PC-9 (cell line): ENCODE measurements at regions not wholly inside any gene's neighbourhood (a gene's known extent, or its start where the extent isn't known, plus 50 kb on each side); places are given as distances from the start of the nearest gene placed in this dataset.

Source experiments
- EZH2 ChIP-seq: fragments of 200-600 bp; sonication (generic); IDR thresholded peaks from 2 replicates; pipeline ENCODE4 v1.8.0; 2017; ENCODE audit warnings: antibody characterized with exemption, low read depth
- TF ChIP-seq, protein P1 (sequence below): fragments of 200-600 bp; sonication (generic); conservative IDR thresholded peaks from 2 replicates; pipeline ENCODE4 v1.6.1; 2017; ENCODE audit warnings: mixed run types, antibody characterized with exemption, mild to moderate bottlenecking, moderate library complexity

DNA sequence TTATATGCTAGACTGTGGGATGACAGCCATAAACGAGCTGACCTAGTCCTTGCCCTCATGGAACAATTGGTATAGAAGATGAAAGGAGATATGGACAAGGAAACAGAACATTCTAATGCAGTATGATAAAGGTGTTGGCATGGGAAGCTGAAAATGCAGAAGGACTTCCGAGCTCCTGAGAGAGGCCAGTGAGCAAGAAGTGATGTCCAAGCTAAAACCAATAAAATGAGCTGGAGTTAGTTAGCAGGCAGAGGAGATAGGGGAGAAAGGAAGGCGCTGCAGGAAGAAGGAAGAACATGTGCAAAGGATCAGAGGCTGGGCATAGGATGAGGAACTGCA is 64.5 kb downstream of the BOD1L2 start:
- TF ChIP-seq, protein P1, sequence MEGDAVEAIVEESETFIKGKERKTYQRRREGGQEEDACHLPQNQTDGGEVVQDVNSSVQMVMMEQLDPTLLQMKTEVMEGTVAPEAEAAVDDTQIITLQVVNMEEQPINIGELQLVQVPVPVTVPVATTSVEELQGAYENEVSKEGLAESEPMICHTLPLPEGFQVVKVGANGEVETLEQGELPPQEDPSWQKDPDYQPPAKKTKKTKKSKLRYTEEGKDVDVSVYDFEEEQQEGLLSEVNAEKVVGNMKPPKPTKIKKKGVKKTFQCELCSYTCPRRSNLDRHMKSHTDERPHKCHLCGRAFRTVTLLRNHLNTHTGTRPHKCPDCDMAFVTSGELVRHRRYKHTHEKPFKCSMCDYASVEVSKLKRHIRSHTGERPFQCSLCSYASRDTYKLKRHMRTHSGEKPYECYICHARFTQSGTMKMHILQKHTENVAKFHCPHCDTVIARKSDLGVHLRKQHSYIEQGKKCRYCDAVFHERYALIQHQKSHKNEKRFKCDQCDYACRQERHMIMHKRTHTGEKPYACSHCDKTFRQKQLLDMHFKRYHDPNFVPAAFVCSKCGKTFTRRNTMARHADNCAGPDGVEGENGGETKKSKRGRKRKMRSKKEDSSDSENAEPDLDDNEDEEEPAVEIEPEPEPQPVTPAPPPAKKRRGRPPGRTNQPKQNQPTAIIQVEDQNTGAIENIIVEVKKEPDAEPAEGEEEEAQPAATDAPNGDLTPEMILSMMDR = no peak
- no peak for TF ChIP-seq EZH2
